GM12874 (cell line): ENCODE measurements at regions not wholly inside any gene's neighbourhood (a gene's known extent, or its start where the extent isn't known, plus 50 kb on each side); places are given as distances from the start of the nearest gene placed in this dataset.

ENCODE experiments used
- TF ChIP-seq, protein P1 (sequence below): IDR thresholded peaks from 2 replicates; pipeline ENCODE4 v1.5.1; 2011; ENCODE audit warnings: low read depth, mild to moderate bottlenecking, control low read depth, low read length, moderate library complexity; ENCODE audit not compliant: insufficient read depth

DNA sequence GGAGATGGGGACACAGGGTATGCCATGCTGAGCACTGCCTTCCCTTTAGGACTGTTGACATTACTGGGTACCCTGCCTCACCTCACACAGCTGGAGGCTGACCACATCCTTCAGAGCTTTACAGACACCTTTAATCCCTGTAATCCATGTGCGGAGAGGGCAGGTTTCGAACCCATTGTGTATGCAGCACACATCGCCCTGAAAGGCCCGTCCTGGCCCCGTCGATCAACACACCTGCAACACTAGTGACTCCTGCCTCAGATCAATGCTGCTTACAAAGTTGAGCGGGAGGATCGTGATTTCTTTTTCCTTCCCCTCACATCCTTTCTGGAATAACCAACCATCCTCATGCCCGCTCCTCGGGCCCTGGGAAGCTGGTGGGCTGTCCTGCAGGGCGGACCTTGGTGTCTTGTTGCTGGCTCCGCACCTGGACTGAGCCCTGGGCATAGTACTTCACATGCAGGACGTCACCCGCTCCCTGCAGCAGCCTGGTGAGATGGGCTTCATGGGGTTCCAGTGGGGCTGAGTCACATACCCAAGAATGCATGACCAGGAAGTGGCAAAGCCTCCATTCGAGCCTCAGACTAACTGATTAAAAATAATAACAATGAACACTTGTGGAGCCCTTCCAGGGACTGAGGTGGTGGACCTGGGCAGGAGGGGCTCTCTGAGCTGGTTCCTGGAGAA lies 403.6 kb downstream of the PTPRU start:
- TF ChIP-seq, protein P1, sequence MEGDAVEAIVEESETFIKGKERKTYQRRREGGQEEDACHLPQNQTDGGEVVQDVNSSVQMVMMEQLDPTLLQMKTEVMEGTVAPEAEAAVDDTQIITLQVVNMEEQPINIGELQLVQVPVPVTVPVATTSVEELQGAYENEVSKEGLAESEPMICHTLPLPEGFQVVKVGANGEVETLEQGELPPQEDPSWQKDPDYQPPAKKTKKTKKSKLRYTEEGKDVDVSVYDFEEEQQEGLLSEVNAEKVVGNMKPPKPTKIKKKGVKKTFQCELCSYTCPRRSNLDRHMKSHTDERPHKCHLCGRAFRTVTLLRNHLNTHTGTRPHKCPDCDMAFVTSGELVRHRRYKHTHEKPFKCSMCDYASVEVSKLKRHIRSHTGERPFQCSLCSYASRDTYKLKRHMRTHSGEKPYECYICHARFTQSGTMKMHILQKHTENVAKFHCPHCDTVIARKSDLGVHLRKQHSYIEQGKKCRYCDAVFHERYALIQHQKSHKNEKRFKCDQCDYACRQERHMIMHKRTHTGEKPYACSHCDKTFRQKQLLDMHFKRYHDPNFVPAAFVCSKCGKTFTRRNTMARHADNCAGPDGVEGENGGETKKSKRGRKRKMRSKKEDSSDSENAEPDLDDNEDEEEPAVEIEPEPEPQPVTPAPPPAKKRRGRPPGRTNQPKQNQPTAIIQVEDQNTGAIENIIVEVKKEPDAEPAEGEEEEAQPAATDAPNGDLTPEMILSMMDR: no peak

DNA sequence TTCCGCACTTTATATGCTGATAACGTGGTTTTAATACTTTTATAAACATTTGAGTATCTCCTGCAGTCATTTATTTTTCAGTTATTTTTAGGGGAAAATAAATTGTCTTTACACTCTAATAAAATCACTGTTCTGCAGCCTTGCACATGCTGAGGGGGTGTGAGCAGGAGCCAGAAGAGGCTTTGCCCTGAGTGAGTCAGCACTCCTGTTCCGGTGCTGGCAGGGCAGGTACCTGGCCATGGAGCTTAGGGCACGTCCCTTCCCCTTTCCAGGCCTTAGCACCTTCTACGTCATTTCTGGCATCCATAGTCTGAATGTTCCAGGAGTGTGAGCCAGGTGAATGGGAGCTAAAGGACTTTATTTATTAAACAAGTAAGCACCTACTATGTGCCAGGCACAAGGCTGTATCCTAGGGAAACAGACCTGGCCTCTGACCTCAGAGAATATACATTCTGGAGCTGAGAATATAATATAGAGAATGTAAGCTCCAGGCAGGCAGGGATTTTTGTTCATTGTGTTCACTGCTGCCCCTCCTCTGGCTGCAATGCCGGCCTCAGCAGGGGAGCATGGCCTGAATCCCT lies 402.9 kb downstream of the PTPRU start:
- TF ChIP-seq, protein P1: no peak

DNA sequence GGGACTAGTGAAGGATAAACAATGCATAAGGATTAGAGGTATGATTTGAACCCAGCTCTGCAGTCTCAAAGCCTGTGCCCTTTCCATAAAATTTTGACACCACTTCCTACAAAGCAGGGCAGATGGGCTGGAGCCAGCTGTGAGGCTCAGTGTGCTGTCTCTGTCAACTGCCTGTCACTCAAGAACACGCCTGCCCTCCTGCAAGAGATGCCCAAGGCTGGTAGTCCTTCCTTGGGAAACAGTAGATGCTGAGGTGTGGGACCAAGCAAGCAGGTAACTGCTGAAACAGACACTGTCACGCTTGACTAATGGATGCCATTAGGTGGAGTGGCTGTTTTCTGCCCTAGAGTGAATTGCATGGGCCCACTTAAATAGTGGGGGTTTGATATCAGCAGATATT lies 402.0 kb downstream of the PTPRU start:
- TF ChIP-seq, protein P1: no peak

DNA sequence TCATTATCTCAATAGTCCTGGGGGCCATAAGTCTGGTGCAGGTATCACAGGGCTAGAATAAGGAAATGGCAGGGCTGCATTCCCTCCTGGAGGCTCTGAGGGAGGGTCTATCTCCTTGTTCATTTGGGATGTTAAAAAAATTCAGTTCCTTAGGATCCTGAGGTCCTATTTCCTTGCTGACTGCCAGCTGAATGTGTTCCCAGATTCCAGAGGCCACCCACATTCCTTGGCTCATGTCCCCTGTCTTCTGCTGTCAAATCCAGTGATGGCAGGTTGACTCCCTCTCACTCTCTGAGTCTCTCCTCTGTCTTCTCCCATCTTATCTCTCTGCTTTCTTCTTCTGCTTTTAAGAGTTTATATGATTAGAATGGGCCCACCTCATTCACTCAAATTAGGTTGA lies 400.6 kb downstream of the PTPRU start:
- TF ChIP-seq, protein P1: no peak

DNA sequence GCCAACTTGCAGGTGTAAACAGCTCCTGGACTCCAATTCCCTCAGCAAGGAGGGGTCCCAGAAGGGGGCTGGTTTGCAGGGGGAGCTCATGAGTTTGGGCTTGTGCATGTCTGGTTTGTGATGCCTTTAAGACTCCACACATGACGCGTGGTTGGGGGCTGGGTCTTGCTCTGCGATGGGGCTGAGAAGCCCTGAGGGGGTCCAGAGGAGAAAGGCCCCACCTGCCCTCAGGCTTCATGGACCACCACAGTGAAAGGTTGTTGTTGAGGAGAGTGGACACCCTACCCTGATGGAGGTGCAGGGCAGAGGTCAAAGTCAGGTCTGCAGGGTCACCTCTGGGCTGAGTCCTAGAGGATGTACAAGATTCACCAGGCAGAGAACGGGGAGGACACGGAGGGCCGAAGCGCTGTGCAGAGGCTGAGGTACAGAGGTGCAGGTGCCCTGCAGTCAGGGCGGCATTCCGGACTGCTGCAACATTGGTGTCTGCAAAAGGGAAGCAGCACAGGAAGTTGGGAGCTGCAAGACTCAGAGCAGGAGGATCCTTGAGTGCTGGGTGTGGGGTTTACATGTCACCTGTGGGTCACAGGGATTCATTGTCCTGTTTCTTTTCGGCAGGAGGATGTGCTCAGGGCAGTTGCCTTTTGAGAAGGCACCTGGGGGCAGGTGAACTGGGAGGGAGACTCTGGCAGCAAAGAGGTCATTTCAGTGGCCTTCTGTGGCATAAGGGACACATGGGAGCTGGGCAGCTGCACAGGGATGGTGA lies 399.4 kb downstream of the PTPRU start:
- TF ChIP-seq, protein P1: no peak

DNA sequence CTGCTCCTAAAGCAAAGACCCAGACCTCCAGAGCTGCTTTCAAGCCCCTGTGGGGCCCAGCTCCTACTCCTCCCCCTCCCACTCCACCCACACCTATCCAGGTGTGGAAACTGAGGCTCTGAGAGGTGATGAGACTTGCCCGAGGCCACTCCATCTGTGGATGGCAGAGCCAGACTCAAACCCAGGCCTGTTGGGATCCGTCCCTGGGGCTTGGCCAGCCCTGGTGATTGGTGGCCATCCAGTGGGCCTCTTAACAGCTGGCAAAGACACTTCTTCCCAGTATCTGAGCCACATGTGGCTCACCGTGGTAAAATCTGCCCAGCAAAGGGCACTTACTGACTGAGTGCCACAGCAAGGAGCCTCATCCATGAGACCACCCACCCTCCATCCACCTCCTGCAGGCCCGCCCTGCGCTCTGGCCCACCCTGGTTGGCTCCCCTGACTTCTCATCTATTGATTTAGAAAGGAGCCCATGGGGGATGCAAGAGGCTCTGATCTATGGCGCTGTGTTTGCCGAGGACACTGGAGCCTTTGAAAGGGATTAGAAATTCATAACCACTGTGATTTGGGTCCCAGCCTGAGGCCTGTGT lies 398.5 kb downstream of the PTPRU start:
- TF ChIP-seq, protein P1: no peak

DNA sequence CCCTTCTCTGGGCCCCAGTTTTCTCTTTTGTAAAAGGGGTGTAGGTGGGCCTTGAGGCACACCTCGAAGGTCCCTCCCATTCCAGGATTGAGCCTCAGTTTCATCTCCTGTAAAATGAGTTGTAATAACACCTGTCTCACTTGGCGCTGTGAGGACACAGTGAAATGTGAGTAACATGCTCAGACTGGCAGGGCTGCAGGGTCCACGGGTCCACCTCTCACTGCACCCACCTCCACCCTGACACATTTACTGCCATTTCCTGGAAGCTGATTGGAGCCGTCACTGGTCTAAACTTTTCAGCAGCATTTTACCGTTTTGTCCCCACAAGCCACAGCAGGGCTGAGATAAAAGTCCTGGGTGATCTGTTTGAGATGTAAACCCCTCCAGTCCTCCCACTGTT lies 398.0 kb downstream of the PTPRU start:
- TF ChIP-seq, protein P1: no peak
